ENCODE measurements at regions not wholly inside any gene's neighbourhood (a gene's known extent, or its start where the extent isn't known, plus 50 kb on each side); places are given as distances from the start of the nearest gene placed in this dataset.
A peak's percentile ranks its signal among the peaks of the same experiment; 100 is the strongest.

DNA sequence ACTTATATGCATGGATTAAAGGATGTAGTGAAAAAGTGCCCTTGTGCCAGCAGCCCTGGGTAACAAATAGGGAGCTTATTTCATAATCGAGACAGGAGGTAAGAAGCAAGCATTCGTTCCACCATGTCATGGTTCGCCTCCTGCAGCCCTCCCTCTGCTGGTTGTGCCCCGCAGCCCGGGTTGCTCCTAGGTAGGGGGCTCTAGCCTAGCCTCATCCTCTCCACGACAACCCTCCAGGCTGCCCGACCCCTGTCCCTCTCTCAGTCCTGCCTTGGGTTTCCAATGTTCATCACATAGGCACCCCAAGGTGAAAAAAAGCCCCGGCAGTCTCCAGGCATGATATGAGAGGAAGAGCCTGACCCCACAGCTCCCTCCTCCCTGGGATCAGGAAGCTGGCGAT, 75.5 kb upstream of the SYNDIG1 start:
- peaks cover 0 to 16% (median 0%) of the 10 kb centered on the region in 12 donors for H3K9me3 ChIP-seq
- 62 to 75% (median 68%) methylated on average over 9 of the region's 9 CpGs for WGBS, 4 donors
- intact Hi-C loops (cut with DNase I): no loop called here
- no peak overlapping the region for H3K27ac ChIP-seq
- H3K36me3 ChIP-seq: no peaks in the 10 kb centered on the region
- peaks cover 0 to 19% (median 0%) of the 10 kb centered on the region in 9 donors for H3K27me3 ChIP-seq
- DNase-seq (no peak), ATAC-seq (no peak)
- no peak overlapping the region for H3K4me3 ChIP-seq
- TF ChIP-seq POLR2A (IDR thresholded peaks at IDR 0.05) (no peak), CTCF (IDR thresholded peaks at IDR 0.05) (no peak)
- H3K4me1 ChIP-seq: peaks cover 0 to 6% (median 0%) of the 10 kb centered on the region in 12 donors

- ATAC-seq (no peak), DNase-seq (no peak)
- 65 to 91% (median 88%) methylated on average over 4 of the region's 4 CpGs for WGBS, 4 donors
- peaks cover 0 to 6% (median 0%) of the 10 kb centered on the region in 12 donors for H3K4me1 ChIP-seq
- H3K27ac ChIP-seq: no peak overlapping the region
- peaks cover 0 to 8% (median 0%) of the 10 kb centered on the region in 12 donors for H3K9me3 ChIP-seq
- no peak for TF ChIP-seq CTCF (IDR thresholded peaks at IDR 0.05)
- no peak for TF ChIP-seq POLR2A (IDR thresholded peaks at IDR 0.05)
- no peaks in the 10 kb centered on the region for H3K36me3 ChIP-seq
- no peak overlapping the region for H3K4me3 ChIP-seq
- H3K27me3 ChIP-seq: peaks cover 0 to 19% (median 0%) of the 10 kb centered on the region in 9 donors
- intact Hi-C loops (cut with DNase I): no loop called here
These were observed 76.8 kb upstream of the SYNDIG1 start for GRCh38 chr20:24392612-24393011.

- no peaks in the 10 kb centered on the region for H3K36me3 ChIP-seq
- WGBS, 4 donors: 60 to 76% (median 66%) methylated on average over 3 of the region's 3 CpGs
- DNase-seq: peak in 3 of 5 donors; percentile 21 to 47 (median 32)
- intact Hi-C loops (cut with DNase I): no loop called here
- peaks cover 0 to 19% (median 0%) of the 10 kb centered on the region in 9 donors for H3K27me3 ChIP-seq
- no peak for TF ChIP-seq POLR2A (IDR thresholded peaks at IDR 0.05)
- TF ChIP-seq CTCF (IDR thresholded peaks at IDR 0.05): no peak
- no peak overlapping the region for H3K4me3 ChIP-seq
- H3K27ac ChIP-seq: no peak overlapping the region
- H3K4me1 ChIP-seq: peaks cover 0 to 6% (median 0%) of the 10 kb centered on the region in 12 donors
- H3K9me3 ChIP-seq: no peaks in the 10 kb centered on the region
- peak in 3 of 4 donors; percentile 24 to 76 (median 71) for ATAC-seq
These were observed 79.7 kb upstream of the SYNDIG1 start for GRCh38 chr20:24389686-24390085.

- no peaks in the 10 kb centered on the region for H3K9me3 ChIP-seq
- no peaks in the 10 kb centered on the region for H3K36me3 ChIP-seq
- H3K4me1 ChIP-seq: peaks cover 0 to 6% (median 0%) of the 10 kb centered on the region in 12 donors
- H3K27me3 ChIP-seq: peaks cover 0 to 19% (median 0%) of the 10 kb centered on the region in 9 donors
- intact Hi-C loops (cut with DNase I): no loop called here
- ATAC-seq (no peak), DNase-seq (no peak)
- 77 to 82% (median 79%) methylated on average over 7 to 8 of the region's 8 CpGs for WGBS, 4 donors
- H3K27ac ChIP-seq: no peak overlapping the region
- TF ChIP-seq CTCF (IDR thresholded peaks at IDR 0.05) (no peak), POLR2A (IDR thresholded peaks at IDR 0.05) (no peak)
- H3K4me3 ChIP-seq: no peak overlapping the region
These were observed 80.5 kb upstream of the SYNDIG1 start for GRCh38 chr20:24388828-24389380.

Data from heart left ventricle (tissue), 16 donors.